ENCODE measurements at regions not wholly inside any gene's neighbourhood (a gene's known extent, or its start where the extent isn't known, plus 50 kb on each side); places are given as distances from the start of the nearest gene placed in this dataset.

DNA sequence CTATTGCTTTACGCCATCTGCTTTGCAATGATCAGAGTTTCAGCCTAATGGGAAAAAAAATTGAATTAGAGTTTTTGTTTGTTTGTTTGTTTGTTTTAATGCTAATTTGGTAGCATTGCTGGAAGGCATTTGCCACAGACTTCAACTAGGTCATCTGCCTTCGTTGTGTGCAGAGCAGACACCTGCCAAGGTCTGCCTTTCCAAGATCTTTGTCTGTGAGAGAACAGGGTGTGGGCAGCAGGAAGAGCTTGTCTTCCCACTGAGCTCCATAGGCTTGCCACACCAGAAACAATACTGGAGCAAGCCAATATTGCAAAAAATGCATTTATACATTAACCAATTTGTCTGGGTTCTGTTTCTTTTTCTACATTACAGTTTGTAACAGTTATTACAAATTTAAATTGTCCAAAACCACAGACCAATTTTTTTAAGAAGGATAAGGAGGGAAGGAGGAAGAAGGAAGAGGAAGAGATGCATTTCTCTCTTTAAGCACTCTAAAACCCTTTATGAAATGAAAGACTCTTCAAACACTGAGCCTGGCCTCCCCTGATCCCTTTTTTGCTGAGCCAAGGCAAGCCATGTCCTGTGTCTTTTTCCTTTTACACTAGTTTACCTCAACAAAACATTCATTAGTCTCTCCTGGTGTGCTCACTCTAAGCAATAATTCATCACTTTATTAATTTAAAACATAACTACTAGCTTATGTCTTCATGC lies 210.5 kb downstream of the SNX18 start:
- no peaks in the 10 kb centered on the region for H3K27me3 ChIP-seq

DNA sequence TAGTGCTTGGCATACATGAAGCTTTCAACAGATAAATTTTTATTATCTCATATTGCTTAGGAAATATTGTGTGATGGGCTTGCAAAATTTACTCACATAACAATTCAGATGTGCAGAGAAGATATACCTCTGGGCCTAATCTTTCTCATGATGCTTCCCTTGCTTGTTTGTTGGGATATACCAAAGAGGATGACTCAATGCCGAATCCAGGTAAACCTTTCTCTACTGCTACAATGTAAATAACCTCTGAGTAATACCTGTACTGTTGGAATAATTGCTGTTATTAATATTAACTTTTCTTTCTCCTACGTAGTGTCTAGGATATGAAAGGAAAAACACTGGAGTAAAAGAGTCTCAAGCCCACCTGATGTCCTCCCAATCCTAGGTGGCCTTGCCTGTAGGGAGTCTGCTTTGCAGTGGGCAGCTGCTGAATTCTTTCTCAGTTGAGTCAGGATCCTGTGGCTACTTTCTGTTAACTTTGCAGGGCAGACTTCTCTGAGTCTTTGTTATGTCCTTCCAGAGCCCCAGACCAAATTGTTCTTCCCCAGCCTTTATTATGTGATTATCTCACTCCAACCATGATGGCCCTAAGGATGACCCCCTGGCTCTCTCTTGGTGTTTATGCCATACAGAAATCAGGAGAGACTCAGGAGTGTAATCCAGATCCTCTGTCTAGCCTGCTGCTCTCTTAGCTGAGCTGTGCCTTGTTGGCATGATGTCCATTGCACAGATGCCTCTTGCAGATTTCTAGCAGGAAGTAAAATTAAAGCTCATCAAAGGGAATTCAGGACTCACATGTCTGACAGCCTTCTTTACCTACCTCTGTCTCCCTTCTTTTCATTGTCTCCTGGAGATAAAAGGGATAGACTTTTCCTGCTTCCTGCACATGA lies 208.1 kb downstream of the SNX18 start:
- Histone ChIP-seq H3K36me3 (no peaks in the 10 kb centered on the region), H3K9me3 (no peaks in the 10 kb centered on the region), H3K27me3 (no peaks in the 10 kb centered on the region), H3K27ac (no peak overlapping the region), H3K4me3 (no peak overlapping the region), H3K4me1 (no peaks in the 10 kb centered on the region)
- DNase-seq, result no peak
- TF ChIP-seq, protein P1, sequence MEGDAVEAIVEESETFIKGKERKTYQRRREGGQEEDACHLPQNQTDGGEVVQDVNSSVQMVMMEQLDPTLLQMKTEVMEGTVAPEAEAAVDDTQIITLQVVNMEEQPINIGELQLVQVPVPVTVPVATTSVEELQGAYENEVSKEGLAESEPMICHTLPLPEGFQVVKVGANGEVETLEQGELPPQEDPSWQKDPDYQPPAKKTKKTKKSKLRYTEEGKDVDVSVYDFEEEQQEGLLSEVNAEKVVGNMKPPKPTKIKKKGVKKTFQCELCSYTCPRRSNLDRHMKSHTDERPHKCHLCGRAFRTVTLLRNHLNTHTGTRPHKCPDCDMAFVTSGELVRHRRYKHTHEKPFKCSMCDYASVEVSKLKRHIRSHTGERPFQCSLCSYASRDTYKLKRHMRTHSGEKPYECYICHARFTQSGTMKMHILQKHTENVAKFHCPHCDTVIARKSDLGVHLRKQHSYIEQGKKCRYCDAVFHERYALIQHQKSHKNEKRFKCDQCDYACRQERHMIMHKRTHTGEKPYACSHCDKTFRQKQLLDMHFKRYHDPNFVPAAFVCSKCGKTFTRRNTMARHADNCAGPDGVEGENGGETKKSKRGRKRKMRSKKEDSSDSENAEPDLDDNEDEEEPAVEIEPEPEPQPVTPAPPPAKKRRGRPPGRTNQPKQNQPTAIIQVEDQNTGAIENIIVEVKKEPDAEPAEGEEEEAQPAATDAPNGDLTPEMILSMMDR (IDR thresholded peaks at IDR 0.05), result no peak
- TF ChIP-seq POLR2A (IDR thresholded peaks at IDR 0.05), result no peak

More for the DNA sequence above, 210.5 kb downstream of the SNX18 start:
- Histone ChIP-seq H3K4me3 (no peak overlapping the region), H3K27ac (no peak overlapping the region), H3K36me3 (no peaks in the 10 kb centered on the region), H3K9me3 (no peaks in the 10 kb centered on the region), H3K4me1 (no peaks in the 10 kb centered on the region)
- no peak for DNase-seq
- no peak for TF ChIP-seq POLR2A (IDR thresholded peaks at IDR 0.05)
- TF ChIP-seq, protein P1 (IDR thresholded peaks at IDR 0.05), result no peak

DNA sequence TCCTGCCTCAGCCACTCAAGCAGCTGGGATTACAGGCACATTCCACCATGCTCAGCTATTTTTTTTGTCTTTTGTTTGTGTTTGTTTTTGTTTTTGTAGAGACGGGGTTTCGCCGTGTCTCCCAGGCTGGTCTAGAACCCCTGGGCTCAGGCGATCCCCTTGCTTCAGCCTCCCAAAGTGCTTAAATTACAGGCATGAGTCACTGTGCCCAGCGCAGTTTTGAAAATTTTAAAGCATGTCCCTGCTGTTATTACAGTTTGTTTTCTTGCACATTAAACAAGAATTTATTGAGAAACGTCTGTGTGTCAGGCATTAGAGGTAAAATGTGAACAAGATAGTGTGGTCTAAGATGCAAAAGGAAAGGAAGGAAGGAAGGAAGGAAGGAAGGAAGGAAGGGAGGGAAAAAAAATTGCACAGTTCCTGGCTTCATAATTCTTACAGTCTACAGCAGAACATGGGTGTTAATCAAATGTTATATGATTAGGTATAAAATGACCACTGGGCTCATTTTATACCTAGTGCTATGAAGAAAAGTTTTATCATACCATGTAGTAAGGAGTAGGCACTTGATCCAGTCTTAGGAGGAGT lies 205.4 kb downstream of the SNX18 start:
- TF ChIP-seq, protein P1 (IDR thresholded peaks at IDR 0.05), result no peak
- no peak for TF ChIP-seq POLR2A (IDR thresholded peaks at IDR 0.05)

GRCh38 chr5:54721951-54722654 lies 204.5 kb downstream of the SNX18 start:
- Histone ChIP-seq H3K9me3 (no peaks in the 10 kb centered on the region), H3K36me3 (no peaks in the 10 kb centered on the region), H3K27me3 (no peaks in the 10 kb centered on the region), H3K4me3 (no peak overlapping the region), H3K27ac (no peak overlapping the region), H3K4me1 (no peaks in the 10 kb centered on the region)
- TF ChIP-seq POLR2A (IDR thresholded peaks at IDR 0.05), result no peak
- TF ChIP-seq, protein P1 (IDR thresholded peaks at IDR 0.05), result no peak
- no peak for DNase-seq

More for the DNA sequence above, 205.4 kb downstream of the SNX18 start:
- Histone ChIP-seq H3K9me3 (no peaks in the 10 kb centered on the region), H3K36me3 (no peaks in the 10 kb centered on the region), H3K4me1 (no peaks in the 10 kb centered on the region), H3K4me3 (no peak overlapping the region), H3K27ac (no peak overlapping the region), H3K27me3 (no peaks in the 10 kb centered on the region)
- DNase-seq, result no peak

DNA sequence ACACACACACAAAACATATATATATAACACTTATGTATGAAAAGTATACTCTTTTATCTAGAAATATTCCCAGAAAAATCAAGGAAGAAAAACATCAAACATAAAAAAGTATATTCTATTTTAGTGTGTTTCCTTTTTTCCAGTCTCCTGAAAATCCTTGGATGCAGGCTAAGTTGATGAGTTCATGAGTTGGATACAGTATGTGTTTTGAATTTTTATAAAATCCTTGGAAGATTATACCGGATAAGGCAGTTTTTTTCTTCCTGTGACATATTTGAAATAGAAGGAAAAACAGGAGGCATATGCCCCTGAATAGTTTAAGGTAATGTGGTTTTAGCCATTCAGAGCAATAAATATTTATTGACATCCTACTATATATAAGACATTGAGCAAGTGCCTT lies 203.6 kb downstream of the SNX18 start:
- Histone ChIP-seq H3K27ac (no peak overlapping the region), H3K4me3 (no peak overlapping the region), H3K36me3 (no peaks in the 10 kb centered on the region), H3K4me1 (no peaks in the 10 kb centered on the region), H3K27me3 (no peaks in the 10 kb centered on the region), H3K9me3 (no peaks in the 10 kb centered on the region)
- no peak for DNase-seq
- no peak for TF ChIP-seq POLR2A (IDR thresholded peaks at IDR 0.05)
- TF ChIP-seq, protein P1 (IDR thresholded peaks at IDR 0.05), result no peak

All from Peyer's patch (tissue), 4 donors.